Prostate gland (tissue), 1 donor: ENCODE measurements at regions not wholly inside any gene's neighbourhood (a gene's known extent, or its start where the extent isn't known, plus 50 kb on each side); places are given as distances from the start of the nearest gene placed in this dataset.

Experiments used
- POLR2A ChIP-seq: fragments of 450-650 bp; IDR thresholded peaks from one replicate; pipeline ENCODE4 v1.6.1; 2016; ENCODE audit warnings: antibody characterized with exemption, mild to moderate bottlenecking
- POLR2AphosphoS5 ChIP-seq: sonication (generic); formaldehyde crosslinking; IDR thresholded peaks from one replicate; pipeline ENCODE4 v1.6.1; 2017; ENCODE audit warnings: antibody characterized with exemption

- TF ChIP-seq POLR2AphosphoS5 (no peak), POLR2A (no peak)
Observed at GRCh38 chr5:147169901-147170300, 64.9 kb upstream of the STK32A start.
